ENCODE measurements at regions not wholly inside any gene's neighbourhood (a gene's known extent, or its start where the extent isn't known, plus 50 kb on each side); places are given as distances from the start of the nearest gene placed in this dataset.

GRCh38 chr9:21681641-21682040 is 120.8 kb upstream of the MTAP start:
- TF ChIP-seq CTCF (IDR thresholded peaks at IDR 0.05), result no peak
- TF ChIP-seq POLR2A (IDR thresholded peaks at IDR 0.05), result no peak

Data from ovary (tissue), 3 donors.